Suppressor macrophage treated with lipopolysaccharide for 4 hours (primary cell): ENCODE measurements at regions not wholly inside any gene's neighbourhood (a gene's known extent, or its start where the extent isn't known, plus 50 kb on each side); places are given as distances from the start of the nearest gene placed in this dataset.
"Not testable (repeated sequence)": the region's sequence is repeated elsewhere in the genome, so short reads cannot be mapped to it uniquely, and the experiment has no call there.

Experiments used
- DNase-seq: peaks from one replicate; pipeline ENCODE4 v3.0.0-alpha.2; 2020

- no peak for DNase-seq
These were observed 98.1 kb downstream of the NEDD1 start for GRCh38 chr12:97005174-97005573.

GRCh38 chr12:97005646-97006045, 98.6 kb downstream of the NEDD1 start:
- DNase-seq, result no peak

- no peak for DNase-seq
These were observed 99.5 kb downstream of the NEDD1 start for GRCh38 chr12:97006585-97006984.

- DNase-seq, result no peak
These were observed 109.1 kb downstream of the NEDD1 start for GRCh38 chr12:97016163-97016562.

GRCh38 chr12:97017213-97017612, 110.2 kb downstream of the NEDD1 start:
- DNase-seq, result no peak

GRCh38 chr12:97022536-97023230, 115.6 kb downstream of the NEDD1 start:
- no peak for DNase-seq

- no peak for DNase-seq
These were observed 117.3 kb downstream of the NEDD1 start for GRCh38 chr12:97024393-97024792.

GRCh38 chr12:97026901-97027300, 119.8 kb downstream of the NEDD1 start:
- DNase-seq, result no peak

- no peak for DNase-seq
These were observed 120.4 kb downstream of the NEDD1 start for GRCh38 chr12:97027482-97027881.

- DNase-seq, result no peak
These were observed 131.1 kb downstream of the NEDD1 start for GRCh38 chr12:97038131-97038530.

GRCh38 chr12:97038834-97039233, 131.8 kb downstream of the NEDD1 start:
- no peak for DNase-seq

GRCh38 chr12:97046901-97047300, 139.8 kb downstream of the NEDD1 start:
- DNase-seq, result no peak

GRCh38 chr12:97047361-97047760, 140.3 kb downstream of the NEDD1 start:
- DNase-seq, result no peak

GRCh38 chr12:97048421-97049035, 141.5 kb downstream of the NEDD1 start:
- DNase-seq, result no peak

- no peak for DNase-seq
These were observed 143.5 kb downstream of the NEDD1 start for GRCh38 chr12:97050509-97050908.

- no peak for DNase-seq
These were observed 144.3 kb downstream of the NEDD1 start for GRCh38 chr12:97051341-97051740.

GRCh38 chr12:97061171-97061570, 154.1 kb downstream of the NEDD1 start:
- no peak for DNase-seq

GRCh38 chr12:97063292-97063935, 156.4 kb downstream of the NEDD1 start:
- no peak for DNase-seq

GRCh38 chr12:97075161-97075933, 168.3 kb downstream of the NEDD1 start:
- no peak for DNase-seq

GRCh38 chr12:97075934-97076630, 169.0 kb downstream of the NEDD1 start:
- DNase-seq, result no peak

GRCh38 chr12:97076912-97077311, 169.9 kb downstream of the NEDD1 start:
- DNase-seq, result not testable (repeated sequence)

- DNase-seq, result no peak
These were observed 175.0 kb downstream of the NEDD1 start for GRCh38 chr12:97082029-97082428.

GRCh38 chr12:97093187-97093683, 186.2 kb downstream of the NEDD1 start:
- DNase-seq, result no peak
